GM18951 (cell line): ENCODE measurements at regions not wholly inside any gene's neighbourhood (a gene's known extent, or its start where the extent isn't known, plus 50 kb on each side); places are given as distances from the start of the nearest gene placed in this dataset.

Experiments used
- POLR2A ChIP-seq: IDR thresholded peaks from 4 replicates; pipeline ENCODE4 v1.6.1; 2011; ENCODE audit warnings: mild to moderate bottlenecking; ENCODE audit not compliant: insufficient read length, insufficient read depth; ENCODE audit errors: extremely low read depth
- in situ Hi-C: fragments of 300-500 bp; cut with MboI; formaldehyde crosslinking; loops from one replicate; pipeline ENCODE4 v1.12.0; 2022; ENCODE audit warnings: low sequenced_read_pairs, mixed read lengths, inconsistent platforms; ENCODE audit not compliant: unreplicated experiment

DNA sequence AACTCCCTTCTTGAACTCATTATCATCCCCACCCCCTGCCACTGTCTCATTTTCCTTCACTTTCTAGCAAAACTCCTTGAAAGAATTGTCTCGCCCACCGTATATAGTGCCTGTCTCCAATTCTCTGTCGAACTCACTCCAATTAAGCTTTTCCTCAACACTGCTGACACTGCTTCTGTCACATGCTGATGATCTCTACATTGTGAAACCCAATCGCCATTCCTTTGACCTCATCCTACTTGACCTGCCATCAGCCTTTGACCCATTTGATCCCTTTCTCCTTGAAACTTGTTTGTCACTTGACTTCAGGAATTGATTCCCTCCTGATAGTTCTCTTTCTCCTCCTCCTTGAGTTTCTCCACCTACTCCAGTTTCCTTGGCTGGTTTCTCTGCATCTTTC lies 54.8 kb downstream of the CCDC71L start:
- in situ Hi-C loops, result no loop called here

GRCh38 chr7:106604971-106605370 lies 56.0 kb downstream of the CCDC71L start:
- in situ Hi-C loops, result no loop called here
- no peak for TF ChIP-seq POLR2A

More for the DNA sequence above, 54.8 kb downstream of the CCDC71L start:
- no peak for TF ChIP-seq POLR2A

GRCh38 chr7:106604303-106604924 lies 56.5 kb downstream of the CCDC71L start:
- in situ Hi-C loops, result no loop called here
- TF ChIP-seq POLR2A, result no peak

GRCh38 chr7:106603346-106603745 lies 57.6 kb downstream of the CCDC71L start:
- in situ Hi-C loops, result no loop called here
- no peak for TF ChIP-seq POLR2A

- in situ Hi-C loops, result no loop called here
- TF ChIP-seq POLR2A, result no peak
These were observed 58.9 kb downstream of the CCDC71L start for GRCh38 chr7:106602062-106602461.

DNA sequence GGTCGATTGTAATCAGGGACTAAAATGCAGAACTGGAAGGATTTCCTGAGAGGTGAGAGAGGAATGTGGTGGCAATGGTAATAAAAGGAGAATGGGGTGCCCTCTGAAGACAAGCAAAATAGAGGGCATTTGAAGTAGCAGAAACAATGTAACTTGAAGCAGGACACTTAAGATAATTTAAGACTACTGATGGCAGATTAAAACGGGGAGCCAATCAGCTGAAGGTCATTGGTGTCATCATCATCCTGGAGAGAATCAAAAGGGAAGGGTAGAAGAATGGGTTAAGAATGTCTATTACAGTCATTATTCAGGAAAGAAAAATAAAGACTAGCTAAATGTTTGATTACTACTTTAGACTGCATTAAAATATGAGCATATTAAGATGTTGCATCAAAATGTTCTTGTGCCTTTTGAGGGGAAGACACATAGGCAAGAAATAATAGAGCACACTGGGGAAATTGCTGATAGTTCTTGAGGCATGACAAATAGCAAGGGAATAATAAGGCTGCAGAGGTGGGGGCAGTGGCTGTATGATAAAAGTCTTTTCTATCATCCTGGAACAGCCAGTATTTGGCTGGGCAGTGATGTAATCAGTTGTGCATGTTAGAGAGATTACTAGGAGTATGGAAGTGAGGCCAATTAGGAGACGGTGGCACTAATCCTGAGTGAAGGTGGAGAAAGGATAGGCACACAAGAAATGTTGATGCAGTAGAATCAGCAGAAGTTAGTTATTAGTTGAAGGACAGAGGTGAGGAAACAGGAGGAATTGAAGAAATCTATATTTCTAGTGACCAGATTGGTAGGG lies 60.2 kb downstream of the CCDC71L start:
- TF ChIP-seq POLR2A, result no peak
- in situ Hi-C loops, result no loop called here

GRCh38 chr7:106599343-106599698 lies 61.6 kb downstream of the CCDC71L start:
- in situ Hi-C loops, result no loop called here
- no peak for TF ChIP-seq POLR2A

DNA sequence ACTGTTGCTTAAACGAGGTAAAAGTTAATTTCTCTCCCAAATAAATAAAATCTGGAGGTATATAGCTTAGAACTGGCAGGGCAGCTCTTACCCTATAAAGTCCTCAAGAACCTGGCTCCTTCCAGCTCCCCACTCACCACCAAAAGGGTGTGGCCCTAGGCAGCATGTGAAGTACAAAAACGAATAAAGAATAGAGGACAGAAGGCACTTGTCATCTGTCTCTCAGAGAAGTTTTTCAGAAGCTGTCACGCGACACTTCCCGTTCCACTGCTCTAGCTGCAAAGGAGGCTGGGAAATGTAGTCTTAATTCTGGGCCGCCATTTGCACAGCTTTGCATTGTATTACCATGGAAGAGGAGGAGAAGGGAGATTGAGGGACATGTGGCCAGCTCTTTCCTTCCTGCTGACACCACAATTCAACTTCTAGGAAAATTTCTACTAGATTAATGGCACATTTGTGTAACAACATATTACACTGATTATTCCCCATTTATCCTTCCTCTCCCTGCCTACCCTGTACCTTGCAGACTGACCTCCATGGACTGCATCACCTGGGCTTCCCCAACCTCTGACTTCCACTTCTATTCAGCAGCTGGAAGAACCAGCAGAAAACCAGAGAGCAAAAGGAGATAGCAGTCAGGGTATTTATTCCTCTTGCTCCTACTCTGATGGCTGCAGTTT lies 62.2 kb downstream of the CCDC71L start:
- no peak for TF ChIP-seq POLR2A
- in situ Hi-C loops, result no loop called here

DNA sequence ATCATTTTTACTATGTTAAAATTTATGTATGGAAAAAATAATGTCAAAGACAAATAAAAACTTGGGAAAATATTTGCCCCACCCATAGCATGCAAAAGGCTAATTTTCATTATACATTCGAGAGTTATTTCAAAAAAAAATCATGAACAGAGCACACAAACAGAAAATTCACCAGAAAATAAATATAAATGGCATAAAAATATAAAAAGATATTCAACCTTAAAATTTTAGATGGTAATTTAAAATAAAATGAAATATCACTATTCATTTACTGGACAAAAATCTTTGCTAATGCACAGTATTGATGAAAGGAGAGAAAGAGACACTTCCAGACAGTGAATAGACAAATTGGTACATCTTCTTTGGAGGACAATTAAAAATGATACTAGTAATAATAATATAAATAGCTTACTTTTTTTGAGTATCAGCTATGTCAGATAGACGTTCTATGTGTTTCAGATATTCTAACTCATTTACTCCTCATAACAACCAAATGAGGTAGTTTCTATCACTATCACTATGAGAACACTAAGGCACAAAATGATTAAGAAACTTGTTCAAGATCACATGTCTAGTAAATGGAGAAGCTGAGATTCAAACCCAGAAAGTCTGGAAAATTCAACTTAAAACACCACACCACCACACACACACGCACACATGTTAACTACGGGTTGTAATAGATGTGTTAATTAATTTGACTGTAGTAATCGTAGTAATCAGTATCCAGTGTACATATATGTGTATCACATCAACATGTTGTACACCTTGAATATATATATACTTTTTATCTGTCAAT lies 63.0 kb downstream of the CCDC71L start:
- TF ChIP-seq POLR2A, result no peak
- in situ Hi-C loops, result no loop called here

DNA sequence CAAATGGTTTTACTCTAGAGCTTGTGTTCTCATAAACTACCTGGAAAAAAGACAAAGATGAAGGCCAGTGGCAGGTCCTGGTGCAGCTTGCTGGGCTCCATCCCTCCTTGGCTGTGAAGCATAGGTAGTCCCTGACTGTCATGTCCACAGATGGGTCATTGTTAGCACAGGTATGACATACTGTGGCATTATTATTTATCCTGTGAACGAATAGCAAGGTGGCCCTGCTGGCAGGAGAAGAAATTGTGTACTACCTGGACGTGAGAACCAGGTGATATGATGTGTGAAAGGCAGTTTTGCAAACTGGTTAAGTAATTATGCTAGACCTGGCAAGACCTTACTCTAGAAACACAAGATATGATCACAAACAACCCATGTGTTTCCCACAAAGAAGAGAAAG lies 63.9 kb downstream of the CCDC71L start:
- in situ Hi-C loops, result no loop called here
- TF ChIP-seq POLR2A, result no peak

GRCh38 chr7:106595922-106596321 lies 65.0 kb downstream of the CCDC71L start:
- in situ Hi-C loops, result no loop called here
- TF ChIP-seq POLR2A, result no peak

DNA sequence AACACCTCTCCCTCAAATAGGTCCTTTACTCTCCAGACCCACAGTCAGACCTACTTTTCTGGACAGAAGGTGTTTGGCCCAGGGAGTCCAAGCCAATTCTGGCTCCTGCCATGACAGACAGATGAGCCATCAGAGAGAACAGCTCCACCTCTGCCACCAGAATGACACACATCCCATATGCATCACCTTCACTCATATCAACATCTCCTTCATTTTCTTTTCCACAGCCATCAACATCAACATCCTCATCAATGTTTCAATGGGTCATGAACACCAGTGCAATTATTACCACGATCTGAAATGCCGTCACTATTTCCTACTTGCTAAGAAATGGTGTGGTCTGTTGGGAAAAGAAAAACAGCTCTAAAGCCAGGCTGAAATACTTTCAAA lies 67.9 kb downstream of the CCDC71L start:
- TF ChIP-seq POLR2A, result no peak
- in situ Hi-C loops, result no loop called here
